ENCODE measurements at regions not wholly inside any gene's neighbourhood (a gene's known extent, or its start where the extent isn't known, plus 50 kb on each side); places are given as distances from the start of the nearest gene placed in this dataset.
"Not testable (repeated sequence)": the region's sequence is repeated elsewhere in the genome, so short reads cannot be mapped to it uniquely, and the experiment has no call there.

DNA sequence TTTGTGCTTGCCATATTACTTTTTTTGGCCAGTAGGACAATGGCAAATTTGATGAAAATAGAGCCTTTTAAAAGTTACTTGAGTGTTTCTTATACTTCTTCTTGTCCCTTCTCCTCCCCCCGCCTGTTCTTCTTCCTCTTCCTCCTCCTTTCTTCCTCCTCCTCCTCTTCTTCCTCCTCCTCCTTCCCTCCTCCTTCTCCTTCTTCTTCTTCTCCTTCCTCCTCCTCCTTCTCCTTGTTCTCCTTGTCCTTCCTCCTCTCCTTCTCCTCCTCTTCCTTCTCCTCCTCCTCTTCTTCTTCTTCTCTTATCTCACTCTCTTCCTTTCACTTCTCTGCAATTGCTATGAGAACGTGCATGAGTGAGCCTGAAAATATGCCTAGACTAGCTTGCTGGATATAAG, 466.2 kb upstream of the NR5A2 start:
- DNase-seq: no peak

DNA sequence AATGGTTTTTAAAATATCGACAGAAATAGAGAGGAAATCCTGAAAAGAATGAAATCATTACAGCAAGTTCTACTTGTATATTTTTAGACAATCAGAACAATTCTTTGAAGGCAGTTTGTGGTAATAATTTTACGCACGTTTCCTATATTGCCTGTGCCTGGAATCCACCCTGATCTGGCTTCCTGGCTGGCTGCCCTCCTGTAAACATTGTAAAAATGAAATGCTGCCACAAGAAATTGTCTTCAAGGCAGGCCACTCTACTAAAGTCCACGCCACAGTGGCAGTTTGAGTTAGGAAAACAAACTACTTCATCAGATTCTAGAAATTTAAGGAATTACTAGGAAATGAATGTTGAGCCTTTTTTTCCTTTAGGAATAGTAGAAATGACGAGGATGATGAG, 454.5 kb upstream of the NR5A2 start:
- no peak for DNase-seq

DNA sequence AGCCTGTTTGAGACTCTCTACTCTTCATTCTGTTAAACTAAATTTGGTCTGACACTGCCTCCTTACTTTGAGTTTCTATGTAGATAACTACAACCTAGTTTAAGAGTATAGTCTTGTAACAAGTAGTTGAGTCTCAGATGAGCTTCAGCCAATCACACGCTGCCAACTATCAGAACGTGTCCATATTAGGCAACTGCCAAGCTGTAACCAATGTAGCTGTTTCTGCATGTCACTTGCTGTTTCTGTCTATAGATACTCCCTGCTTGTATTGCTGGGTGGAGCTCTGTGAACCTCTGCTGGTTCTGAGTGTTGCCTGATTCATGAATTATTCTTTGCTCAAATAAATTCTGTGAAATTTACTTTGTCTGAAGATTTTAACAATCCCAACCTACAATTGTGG, 452.6 kb upstream of the NR5A2 start:
- no peak for DNase-seq

DNA sequence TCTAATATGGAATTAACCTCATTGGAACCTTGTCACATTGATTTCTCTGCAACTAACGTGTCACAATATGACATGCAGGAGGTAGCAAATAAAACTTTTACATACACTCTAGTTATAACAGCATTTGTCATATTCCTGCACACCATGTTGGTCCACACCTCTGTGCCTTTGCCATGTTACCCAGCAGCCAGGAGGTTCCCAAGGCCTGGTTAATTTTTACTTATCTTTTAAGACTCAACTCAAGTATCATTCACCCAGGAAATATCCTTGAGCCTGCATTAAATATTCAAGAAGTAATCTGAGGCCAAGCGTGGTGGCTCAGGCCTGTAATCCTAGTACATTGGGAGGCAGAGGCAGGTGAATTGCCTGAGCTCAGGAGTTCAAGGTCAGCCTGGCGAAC, 447.2 kb upstream of the NR5A2 start:
- DNase-seq: peak; percentile 24 to 63

DNA sequence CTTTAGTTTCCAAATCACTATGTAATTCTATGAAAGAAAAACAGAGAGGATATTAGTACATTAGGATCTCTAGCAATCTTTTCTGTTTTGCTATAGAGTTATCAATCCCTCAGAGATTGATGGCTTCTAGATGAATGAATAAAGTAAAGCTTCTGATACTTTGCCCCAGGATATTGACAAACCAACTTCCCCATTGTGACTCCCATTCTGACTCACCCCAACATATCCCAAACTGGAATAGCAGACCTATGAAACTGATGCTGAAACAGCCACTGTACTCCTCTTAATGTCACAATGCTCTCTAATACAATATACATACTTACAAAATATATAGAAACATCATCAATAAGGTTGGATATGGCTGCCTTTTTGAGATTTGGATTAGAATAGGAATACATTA, 442.1 kb upstream of the NR5A2 start:
- DNase-seq: no peak

DNA sequence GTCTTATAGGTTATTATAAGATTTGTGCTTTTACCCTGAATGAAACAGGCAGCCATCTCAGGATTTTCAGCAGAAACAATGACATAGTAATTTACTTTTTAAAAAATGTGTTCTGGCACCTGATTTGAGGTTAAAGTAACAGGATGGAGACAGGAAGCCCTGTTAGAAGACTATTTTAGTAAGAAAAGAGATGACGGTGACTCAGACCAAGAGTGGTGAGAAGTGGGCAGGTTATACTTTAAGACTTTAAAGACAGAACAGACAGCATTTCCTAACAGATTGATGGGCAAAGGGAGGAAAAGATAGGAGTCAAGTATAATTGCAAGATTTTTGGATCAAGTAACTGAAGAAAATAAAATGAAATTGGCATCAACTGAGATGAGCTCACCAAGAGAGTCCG, 436.8 kb upstream of the NR5A2 start:
- DNase-seq: no peak

DNA sequence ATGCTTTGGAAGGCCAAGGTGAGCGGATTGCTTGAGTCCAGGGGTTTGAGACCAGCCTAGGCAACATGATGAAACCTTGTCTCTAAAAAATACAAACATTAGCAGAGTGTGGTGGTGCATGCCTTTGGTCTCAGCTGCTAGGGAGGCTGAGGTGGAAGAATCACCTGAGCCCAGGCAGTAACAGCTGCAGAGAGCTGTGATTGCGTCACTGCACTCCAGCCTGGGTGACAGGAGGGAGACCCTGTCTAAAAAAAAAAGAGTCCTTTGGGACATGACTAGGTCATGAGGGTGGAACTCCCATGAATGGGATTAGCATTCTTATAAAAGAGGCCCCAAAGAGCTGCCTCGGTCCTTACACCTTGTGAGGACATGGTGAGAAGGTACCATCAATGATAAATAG, 436.0 kb upstream of the NR5A2 start:
- no peak for DNase-seq

DNA sequence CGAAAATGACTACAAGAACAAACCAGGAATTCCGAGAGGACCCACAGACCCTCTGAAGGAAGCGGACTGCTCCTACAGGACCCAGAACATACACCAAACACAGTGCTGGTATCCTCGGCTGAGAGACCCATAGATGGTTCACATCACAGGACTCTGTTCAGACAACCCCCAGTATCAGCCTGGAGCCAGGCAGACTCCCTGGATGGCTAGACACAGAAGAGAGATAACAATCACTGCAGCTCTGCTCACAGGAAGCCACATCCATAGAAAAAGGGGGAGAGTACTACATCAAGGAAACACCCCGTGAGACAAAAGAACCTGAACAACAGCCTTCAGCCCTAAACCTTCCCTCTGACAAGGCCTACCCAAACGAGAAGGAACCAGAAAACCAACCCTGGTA, 434.0 kb upstream of the NR5A2 start:
- DNase-seq: no peak

DNA sequence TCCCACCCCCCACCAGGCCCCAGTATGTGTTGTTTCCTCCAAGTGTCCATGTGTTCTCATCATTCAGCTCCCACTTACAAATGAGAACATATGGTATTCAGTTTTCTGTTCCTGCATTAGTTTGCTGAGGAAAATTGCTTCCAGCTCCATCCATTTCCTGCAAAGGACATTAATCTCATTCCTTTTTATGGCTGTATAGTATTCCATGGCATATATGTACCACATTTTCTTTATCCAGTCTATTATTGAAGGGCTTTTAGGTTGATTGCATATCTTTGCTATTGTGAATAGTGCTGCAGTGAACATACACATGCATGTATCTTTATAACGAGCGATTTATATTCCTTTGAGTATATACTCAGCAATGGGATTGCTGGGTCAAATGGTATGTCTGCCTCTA, 431.1 kb upstream of the NR5A2 start:
- not testable (repeated sequence) for DNase-seq

DNA sequence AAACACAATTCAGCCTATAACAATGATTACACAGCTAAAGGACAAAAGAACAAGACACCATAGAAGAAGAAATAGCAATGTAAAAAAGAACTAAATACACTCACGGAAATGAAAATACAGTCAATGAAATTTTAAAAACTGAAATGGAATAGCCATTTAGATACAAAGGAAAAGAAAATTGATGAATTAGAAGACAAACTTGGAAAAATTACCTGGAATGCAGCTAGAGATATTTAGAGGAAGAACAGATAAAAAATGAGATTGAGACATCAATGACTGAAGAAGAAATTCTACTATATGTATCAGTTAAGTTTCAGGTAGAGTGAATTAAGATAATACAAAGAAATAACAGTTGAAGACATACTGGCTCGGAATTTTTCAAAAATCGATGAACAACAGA, 430.4 kb upstream of the NR5A2 start:
- DNase-seq: no peak

DNA sequence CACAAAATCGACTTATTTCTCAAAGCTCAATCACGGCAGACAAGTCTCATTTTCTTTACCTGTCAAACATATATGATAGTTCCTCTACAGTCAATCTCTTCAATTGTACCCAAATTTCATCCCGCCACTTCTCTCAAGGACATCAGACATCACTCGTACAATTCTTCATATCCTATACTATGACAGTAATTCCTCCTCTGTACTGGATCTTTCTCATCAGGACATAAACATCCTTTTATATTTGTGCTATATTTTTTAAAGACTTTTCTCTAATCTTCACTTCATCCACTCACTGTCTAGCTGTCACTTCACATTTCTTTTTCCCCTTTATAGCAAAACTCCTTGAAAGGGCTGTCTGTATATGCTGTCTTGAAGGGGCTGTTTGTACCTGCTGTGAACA, 419.1 kb upstream of the NR5A2 start:
- no peak for DNase-seq

DNA sequence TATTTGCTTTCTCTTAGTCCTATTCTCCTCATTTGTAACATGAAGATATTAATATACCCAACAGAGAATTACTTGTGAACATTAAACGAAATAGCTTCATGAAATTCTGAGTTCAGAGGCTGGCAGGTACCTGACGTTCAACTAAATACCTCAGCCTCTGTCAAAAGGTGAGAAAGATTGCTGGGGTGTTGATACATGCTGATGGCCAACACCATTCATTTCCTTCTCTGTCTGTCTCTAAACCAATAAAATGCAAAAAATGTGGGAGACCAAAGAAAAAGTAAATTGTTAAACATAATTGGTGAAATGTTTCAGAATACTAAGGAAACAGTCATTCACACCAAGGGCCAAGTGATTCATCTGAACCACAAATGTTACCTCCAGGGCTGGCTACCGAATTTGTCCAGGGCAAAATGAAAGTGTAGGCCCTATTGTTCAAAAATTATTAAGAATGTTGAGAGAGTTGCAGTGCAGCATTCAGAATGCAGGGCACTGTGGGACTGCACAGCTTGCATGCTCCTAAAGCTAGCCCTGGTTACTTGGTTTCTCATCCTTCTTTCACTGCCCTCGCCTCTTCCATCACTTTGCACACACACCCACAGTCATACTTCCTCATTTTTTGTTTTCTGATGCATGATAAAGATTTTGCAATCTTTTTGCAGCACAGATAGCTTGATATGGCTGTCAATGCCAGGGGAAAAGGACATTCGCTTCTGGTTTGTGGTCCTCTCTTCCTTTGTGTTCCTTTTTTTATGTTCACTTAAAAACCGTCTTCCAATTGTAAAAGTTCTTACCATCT, 414.3 kb upstream of the NR5A2 start:
- DNase-seq: no peak

DNA sequence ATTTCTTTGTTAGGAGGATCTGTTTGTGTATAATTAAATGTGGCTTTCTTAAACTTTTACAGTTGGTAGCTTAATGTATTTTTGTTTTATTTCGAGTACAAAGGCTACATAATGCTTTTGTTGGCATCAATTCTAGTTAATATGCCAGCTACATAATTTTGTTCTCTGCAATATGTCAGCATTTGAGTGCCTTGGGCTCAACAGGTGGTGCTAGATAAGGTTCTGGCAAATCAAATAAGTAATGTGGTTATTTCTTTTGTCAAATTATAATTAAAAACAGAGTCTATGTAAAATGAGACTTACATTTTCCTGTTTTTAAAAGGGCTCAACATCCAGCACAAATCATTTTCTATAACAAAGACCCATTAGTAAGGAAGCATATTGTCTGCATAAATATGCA, 410.6 kb upstream of the NR5A2 start:
- DNase-seq: no peak

DNA sequence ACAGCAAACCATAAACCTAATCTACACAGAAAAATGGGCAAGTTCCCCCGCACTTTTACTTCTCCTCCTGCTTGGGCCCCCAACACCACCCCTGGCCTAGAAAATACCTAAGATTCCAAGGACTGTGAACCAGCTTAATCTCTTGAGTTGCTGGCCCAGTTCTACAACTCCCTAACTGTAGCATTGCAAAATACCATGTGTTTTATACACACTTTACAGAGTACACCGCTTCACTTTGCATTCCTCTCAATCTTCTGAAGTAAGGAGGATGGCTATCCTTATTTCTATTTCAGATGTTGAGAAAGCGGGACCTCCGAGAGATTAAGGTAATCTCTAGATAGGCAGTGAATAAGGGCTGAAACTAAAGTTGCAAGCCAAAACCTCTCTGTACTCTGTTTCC, 408.3 kb upstream of the NR5A2 start:
- no peak for DNase-seq

DNA sequence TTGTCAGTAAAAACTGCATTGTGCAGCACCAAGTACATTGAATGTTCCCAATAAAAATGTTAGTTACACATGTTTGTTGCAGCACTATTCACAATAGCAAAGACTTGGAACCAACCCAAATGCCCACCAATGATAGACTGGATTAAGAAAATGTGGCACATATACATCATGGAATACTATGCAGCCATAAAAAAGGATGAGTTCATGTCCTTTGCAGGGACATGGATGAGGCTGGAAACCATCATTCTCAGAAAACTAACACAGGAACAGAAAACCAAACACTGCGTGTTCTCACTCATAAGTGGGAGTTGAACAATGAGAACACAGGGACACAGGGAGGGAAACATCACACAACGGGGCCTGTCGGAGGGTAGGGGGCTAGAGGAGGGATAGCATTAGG, 401.3 kb upstream of the NR5A2 start:
- not testable (repeated sequence) for DNase-seq

DNA sequence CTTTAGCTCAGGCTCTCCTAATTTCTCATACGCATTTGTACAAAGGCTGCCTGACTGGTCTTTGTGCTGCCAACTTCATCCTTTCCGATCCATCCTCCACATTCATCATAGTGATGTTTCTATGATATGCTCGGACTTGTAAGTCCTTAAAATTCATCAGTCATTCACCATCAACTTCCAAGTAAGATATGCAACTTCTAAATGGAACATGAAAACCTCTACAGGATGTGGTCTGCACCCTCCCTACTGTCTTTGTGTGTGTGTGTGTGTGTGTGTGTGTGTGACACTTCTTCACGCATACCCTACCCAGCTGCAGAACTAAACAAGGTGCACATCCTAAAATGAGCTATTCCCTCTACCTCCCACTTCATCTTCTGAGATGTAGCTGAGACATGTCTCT, 397.9 kb upstream of the NR5A2 start:
- DNase-seq: no peak

DNA sequence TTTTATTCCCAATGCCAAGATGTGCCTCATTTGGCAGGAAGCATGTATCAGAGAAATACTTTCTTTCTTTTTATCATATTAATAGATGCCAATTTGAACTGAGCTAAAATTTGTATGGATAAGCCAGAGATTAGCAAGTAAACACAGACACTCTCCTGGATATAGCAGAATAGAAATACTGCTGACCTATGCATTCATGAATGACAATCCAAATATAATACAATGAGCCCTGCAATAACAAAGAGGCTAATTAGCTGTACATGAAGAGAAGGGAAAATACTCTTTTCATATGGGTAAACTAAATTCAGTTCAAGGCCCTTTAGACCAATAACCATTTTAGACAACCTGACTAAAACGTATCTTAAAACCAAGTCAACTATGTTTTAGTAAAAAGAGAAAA, 388.1 kb upstream of the NR5A2 start:
- no peak for DNase-seq

DNA sequence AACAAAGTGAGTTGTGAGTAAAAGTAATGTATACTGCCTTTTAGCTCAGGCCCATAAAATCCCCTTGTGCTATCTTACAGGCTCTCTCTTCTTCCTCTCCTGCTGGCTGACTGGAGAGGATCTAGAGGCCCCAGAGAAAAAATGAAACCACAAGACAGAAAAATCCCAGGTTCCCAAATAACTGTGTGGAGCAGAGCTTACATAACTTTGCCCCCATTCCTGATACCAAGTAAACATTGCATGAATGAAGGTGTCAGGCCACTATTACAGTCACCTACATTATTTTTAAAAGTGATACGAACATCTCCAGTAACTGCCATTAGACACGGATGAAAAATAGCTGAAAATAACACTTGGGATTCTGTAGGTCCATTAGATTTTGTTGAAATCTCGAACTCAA, 386.0 kb upstream of the NR5A2 start:
- no peak for DNase-seq

DNA sequence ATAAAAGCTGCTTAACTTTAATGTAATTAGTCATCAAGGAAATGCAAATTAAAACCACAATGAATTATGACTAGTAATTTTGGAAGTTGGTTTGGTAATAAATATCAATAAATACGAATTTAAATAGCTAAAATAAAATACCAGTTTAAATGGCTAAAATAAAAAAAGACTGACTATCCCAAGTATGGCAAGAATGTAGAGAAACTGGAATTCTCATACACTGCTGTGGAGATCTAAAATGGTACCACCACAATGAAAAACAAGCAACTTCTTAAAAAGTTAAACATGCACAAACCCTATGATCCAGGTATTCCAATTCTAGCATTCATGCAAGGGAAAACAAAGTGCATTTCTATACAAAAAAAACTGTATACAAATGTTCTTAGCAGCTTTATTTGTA, 382.6 kb upstream of the NR5A2 start:
- no peak for DNase-seq

DNA sequence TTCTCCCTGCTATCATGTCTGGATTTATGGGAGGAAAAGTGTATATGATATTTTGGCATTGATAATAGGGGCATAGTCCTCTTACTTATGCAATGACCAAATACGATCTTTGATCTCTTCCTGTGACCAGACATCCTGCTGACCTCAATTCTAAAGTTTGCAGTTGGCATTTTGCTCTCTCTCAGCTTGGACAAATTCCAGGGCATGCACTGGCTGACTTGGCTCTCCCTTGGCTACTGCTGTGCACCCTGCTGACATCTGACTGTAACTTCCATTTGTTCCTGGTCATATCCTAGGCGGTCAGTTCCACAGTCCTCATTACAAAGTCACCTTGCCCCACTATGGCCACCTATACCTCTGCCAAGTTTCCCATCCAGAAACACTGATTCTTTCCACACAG, 380.7 kb upstream of the NR5A2 start:
- no peak for DNase-seq

DNA sequence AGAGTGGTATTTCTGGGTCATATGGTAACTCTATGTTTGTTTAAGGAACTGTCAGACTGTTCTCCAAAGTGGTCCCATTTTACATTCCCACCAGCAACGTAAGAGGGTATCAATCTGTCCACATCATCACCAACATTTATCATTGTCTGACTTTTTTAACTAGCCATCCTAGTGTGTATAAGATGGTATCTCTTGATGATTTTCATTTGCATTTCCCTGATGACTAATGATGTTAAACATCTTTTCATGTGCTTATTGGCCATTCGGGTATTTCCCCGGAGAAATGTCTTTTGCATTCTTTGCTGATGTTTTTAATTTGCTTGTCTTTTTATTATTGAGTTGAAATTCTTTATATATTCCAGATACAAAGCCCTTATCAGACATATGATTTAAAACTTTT, 370.1 kb upstream of the NR5A2 start:
- no peak for DNase-seq

DNA sequence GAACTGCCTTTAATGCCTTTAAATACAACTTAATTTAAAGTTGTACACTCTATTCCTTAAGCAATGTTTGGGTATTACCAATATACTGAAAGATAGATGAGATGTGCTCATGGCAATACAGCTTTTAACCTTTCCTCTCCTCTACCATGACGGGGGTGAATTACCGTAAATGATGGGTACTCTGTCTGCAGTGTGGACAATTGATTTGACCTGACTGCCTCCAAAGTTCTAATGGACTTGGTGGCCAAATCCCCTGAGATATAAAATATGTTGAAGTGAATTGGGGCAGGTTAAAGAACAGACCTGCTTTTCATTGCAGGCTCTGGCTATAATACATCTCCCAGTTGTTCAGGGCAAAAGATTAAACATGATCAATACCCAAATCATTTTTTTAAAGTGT, 367.4 kb upstream of the NR5A2 start:
- DNase-seq: no peak

DNA sequence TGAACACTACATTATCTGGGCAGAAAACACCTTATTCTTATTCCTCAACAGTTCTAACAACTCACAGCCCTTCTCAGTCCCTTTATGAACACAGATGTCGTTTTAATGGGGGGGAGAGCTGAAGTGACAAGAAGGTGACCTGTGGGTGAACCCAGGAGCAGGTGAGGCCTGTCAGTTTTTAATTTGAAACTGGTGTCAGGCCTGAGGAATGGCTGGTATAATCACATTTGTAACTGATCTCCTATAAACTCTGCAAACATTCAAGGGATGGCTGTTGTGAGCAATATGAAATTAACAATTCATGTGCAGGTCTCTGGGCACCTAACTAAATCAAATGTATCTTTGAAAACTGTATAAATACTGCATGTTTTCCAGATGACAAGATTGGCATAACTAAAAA, 362.1 kb upstream of the NR5A2 start:
- DNase-seq: no peak

DNA sequence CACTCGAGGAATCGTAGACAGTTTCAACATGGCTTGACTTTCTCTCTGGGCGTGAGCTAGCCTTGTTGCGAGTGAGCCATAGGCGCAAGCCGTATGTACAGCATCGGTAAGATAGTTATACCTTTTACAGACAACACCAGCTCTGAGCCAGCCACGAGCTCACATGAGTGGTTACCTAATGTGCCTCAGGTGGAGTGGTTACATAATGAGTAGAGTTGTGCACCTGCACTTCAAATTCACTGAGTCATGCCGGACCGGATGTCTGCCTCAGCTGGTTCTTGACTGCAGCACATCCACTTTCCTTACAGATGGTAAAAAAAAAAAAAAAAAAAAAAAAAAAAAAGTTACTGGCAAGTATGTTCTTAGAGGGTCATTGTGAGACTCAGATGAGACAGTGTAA, 360.4 kb upstream of the NR5A2 start:
- DNase-seq: no peak

DNA sequence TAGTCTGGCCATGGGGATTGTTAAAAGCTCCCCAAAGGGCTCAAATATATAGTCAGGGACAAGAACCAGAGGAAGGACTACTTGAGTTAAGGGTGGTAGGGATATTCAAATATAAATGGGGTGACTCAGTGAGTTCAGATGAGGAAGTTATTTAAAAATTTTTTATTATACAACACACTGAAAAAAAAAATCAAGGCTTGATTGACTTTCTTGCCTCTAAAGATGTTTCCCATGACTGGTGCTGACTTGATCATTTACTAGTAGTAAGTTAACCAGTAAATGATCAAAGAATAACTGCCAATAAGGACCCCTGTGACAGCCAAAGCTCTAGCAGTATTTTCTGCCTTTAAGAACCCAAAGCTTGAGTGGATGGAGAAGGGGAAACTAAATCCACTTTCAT, 357.6 kb upstream of the NR5A2 start:
- DNase-seq: no peak

DNA sequence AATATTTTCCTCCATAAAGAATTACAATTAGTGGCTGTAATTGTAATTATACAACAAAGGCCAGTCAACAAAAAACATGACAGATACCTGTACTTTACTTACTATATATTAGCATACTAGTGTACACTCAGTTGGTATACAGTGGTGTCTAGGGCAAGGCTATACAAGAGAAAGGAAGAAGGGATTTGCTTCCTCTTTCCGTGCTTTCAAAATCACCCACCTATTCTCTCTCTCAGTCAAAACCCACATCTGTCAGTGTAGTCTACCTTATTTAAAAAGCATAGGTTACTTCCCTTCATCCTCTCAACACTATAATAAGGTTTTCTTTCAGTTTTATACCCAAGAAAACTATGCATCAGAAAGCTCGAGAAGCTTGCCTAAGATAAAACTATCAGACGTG, 355.8 kb upstream of the NR5A2 start:
- no peak for DNase-seq
